IMR-90 (cell line): ENCODE measurements at regions not wholly inside any gene's neighbourhood (a gene's known extent, or its start where the extent isn't known, plus 50 kb on each side); places are given as distances from the start of the nearest gene placed in this dataset.

Source experiments
- ATAC-seq: fragments of 200-7000 bp; cut with Tn5 transposase; 2 replicates; pipeline ENCODE4 v1.9.1; 2020; ENCODE audit warnings: low read depth, mild to moderate bottlenecking, moderate library complexity
- BruUV-seq: library from RNA; stranded (reverse); fragments of 400-500 nt; replicated peaks from 2 replicates; lab custom pipeline; 2021; lab: Mats Ljungman, UMichigan
- CTCF ChIA-PET: fragments of 300-600 bp; formaldehyde crosslinking; extraction: SDS; loops from one replicate; lab custom pipeline; 2021; ENCODE audit warnings: antibody characterized with exemption; lab: Yijun Ruan, JAX
- POLR2A ChIA-PET: fragments of 300-600 bp; sonication (Branson Sonifier 250); formaldehyde crosslinking; loops from one replicate; lab custom pipeline; 2022; ENCODE audit warnings: antibody characterized with exemption; ENCODE audit not compliant: unreplicated experiment; lab: Charles Lee
- DNase-seq: peaks from one replicate; pipeline ENCODE4 v3.0.0; 2013
- H2AFZ ChIP-seq: replicated peaks from 2 replicates; pipeline ENCODE3; 2013; ENCODE audit warnings: low read length, mild to moderate bottlenecking; ENCODE audit not compliant: poor library complexity
- H2AK5ac ChIP-seq: 2 replicates; pipeline ENCODE4 v1.6.1; 2013; ENCODE audit warnings: low read depth, low read length, inconsistent platforms
- H2AK9ac ChIP-seq: replicated peaks from 2 replicates; pipeline ENCODE3; 2013; ENCODE audit warnings: mild to moderate bottlenecking, low read depth, low read length, moderate library complexity; ENCODE audit not compliant: poor library complexity
- H2BK120ac ChIP-seq: 2 replicates; pipeline ENCODE4 v1.6.1; 2013; ENCODE audit warnings: low read depth, low read length, inconsistent platforms
- H2BK15ac ChIP-seq: 3 replicates; pipeline ENCODE4 v1.6.1; 2013; ENCODE audit warnings: low read depth, low read length, inconsistent platforms
- H2BK20ac ChIP-seq: 2 replicates; pipeline ENCODE4 v1.6.1; 2013; ENCODE audit warnings: low read depth, mild to moderate bottlenecking, inconsistent platforms, low read length, moderate library complexity
- H2BK5ac ChIP-seq: 2 replicates; pipeline ENCODE4 v1.6.1; 2013; ENCODE audit warnings: mild to moderate bottlenecking, low read depth, low read length, inconsistent platforms; ENCODE audit not compliant: poor library complexity, severe bottlenecking
- H3K14ac ChIP-seq: replicated peaks from 2 replicates; pipeline ENCODE4 v1.6.1; 2013; ENCODE audit warnings: low read depth, low read length, inconsistent platforms
- H3K18ac ChIP-seq: 2 replicates; pipeline ENCODE4 v1.6.1; 2013; ENCODE audit warnings: low read depth, low read length, control low read depth
- H3K23ac ChIP-seq: 2 replicates; pipeline ENCODE4 v1.6.1; 2013; ENCODE audit warnings: low read depth, low read length, inconsistent platforms
- H3K27ac ChIP-seq: 2 replicates; pipeline ENCODE4 v1.5.1; 2013; ENCODE audit warnings: mild to moderate bottlenecking, control low read depth, low read length; ENCODE audit not compliant: insufficient read depth
- H3K27me3 ChIP-seq: 2 replicates; pipeline ENCODE4 v1.6.1; 2013; ENCODE audit warnings: low read length; ENCODE audit not compliant: control insufficient read depth, insufficient read depth
- H3K36me3 ChIP-seq: 2 replicates; pipeline ENCODE4 v1.6.1; 2013; ENCODE audit warnings: low read length, mixed read lengths; ENCODE audit not compliant: control insufficient read depth, insufficient read depth
- H3K4ac ChIP-seq: 2 replicates; pipeline ENCODE4 v1.6.1; 2013; ENCODE audit warnings: low read depth, low read length, inconsistent platforms
- H3K4me1 ChIP-seq: 2 replicates; pipeline ENCODE4 v1.6.1; 2013; ENCODE audit warnings: low read length, mixed read lengths; ENCODE audit not compliant: control insufficient read depth, insufficient read depth
- H3K4me2 ChIP-seq: 2 replicates; pipeline ENCODE4 v1.6.1; 2013; ENCODE audit warnings: low read depth, mild to moderate bottlenecking, control low read depth, low read length, moderate library complexity
- H3K4me3 ChIP-seq: 2 replicates; pipeline ENCODE4 v1.5.1; 2013; ENCODE audit warnings: low read depth, mild to moderate bottlenecking, control low read depth, low read length, moderate library complexity; ENCODE audit not compliant: insufficient read depth
- H3K56ac ChIP-seq: 2 replicates; pipeline ENCODE4 v1.6.1; 2013; ENCODE audit warnings: low read length, inconsistent platforms; ENCODE audit not compliant: insufficient read depth; ENCODE audit errors: extremely low read depth
- H3K79me1 ChIP-seq, 2 experiments: 2 replicates each; pipeline ENCODE4 v1.6.1; 2013; ENCODE audit warnings: low read length in 2 of 2, inconsistent platforms in 1 of 2, low read depth in 1 of 2
- H3K9ac ChIP-seq: 2 replicates; pipeline ENCODE4 v1.6.1; 2013; ENCODE audit warnings: low read depth, low read length, control low read depth
- H3K9me1 ChIP-seq: 2 replicates; pipeline ENCODE4 v1.6.1; 2013; ENCODE audit warnings: low read length, inconsistent platforms; ENCODE audit not compliant: insufficient read depth
- H3K9me3 ChIP-seq: 2 replicates; pipeline ENCODE4 v1.6.1; 2013; ENCODE audit warnings: low read length; ENCODE audit not compliant: control insufficient read depth, insufficient read depth
- H4K20me1 ChIP-seq: 2 replicates; pipeline ENCODE4 v1.6.1; 2013; ENCODE audit warnings: low read length, inconsistent platforms; ENCODE audit not compliant: insufficient read depth
- H4K5ac ChIP-seq: 2 replicates; pipeline ENCODE4 v1.6.1; 2013; ENCODE audit warnings: mild to moderate bottlenecking, low read depth, low read length, control low read depth
- H4K8ac ChIP-seq, 2 experiments: 2 replicates each; pipeline ENCODE4 v1.6.1; 2013; ENCODE audit warnings: low read depth in 2 of 2, low read length in 2 of 2, control low read depth in 1 of 2, inconsistent platforms in 1 of 2
- H4K91ac ChIP-seq: 2 replicates; pipeline ENCODE4 v1.6.1; 2013; ENCODE audit warnings: low read depth, low read length, inconsistent platforms; ENCODE audit not compliant: insufficient read depth
- BHLHE40 ChIP-seq: fragments of 150-350 bp; IDR thresholded peaks from 2 replicates; pipeline ENCODE4 v1.6.1; 2016; ENCODE audit warnings: mild to moderate bottlenecking, low read depth, low read length
- FOS ChIP-seq: fragments of 150-350 bp; IDR thresholded peaks from 2 replicates; pipeline ENCODE4 v1.6.1; 2016; ENCODE audit warnings: low read depth, low read length
- MAZ ChIP-seq: IDR thresholded peaks from 2 replicates; pipeline ENCODE4 v1.6.1; 2012; ENCODE audit warnings: low read depth, mild to moderate bottlenecking, low read length, improper control_type of control experiment, moderate library complexity, borderline replicate concordance
- MXI1 ChIP-seq: IDR thresholded peaks from 2 replicates; pipeline ENCODE4 v1.6.1; 2012; ENCODE audit warnings: low read depth, mild to moderate bottlenecking, low read length, moderate library complexity, borderline replicate concordance
- NFE2L2 ChIP-seq: fragments of 150-350 bp; IDR thresholded peaks from 2 replicates; pipeline ENCODE4 v1.6.1; 2016; ENCODE audit warnings: low read depth, mild to moderate bottlenecking, low read length
- POLR2A ChIP-seq: IDR thresholded peaks from 2 replicates; pipeline ENCODE4 v1.6.1; 2012; ENCODE audit warnings: mild to moderate bottlenecking, low read depth, low read length
- RCOR1 ChIP-seq: IDR thresholded peaks from 2 replicates; pipeline ENCODE4 v1.6.1; 2012; ENCODE audit warnings: mild to moderate bottlenecking, low read length, improper control_type of control experiment; ENCODE audit not compliant: insufficient replicate concordance
- RFX5 ChIP-seq: IDR thresholded peaks from 2 replicates; pipeline ENCODE4 v1.8.0; 2012; ENCODE audit warnings: low read depth, mild to moderate bottlenecking, low read length, moderate library complexity
- WGBS, 2 experiments: methylation state at CpG; one replicate each; pipeline versions ENCODE4 v1.1.5 to v1.1.7; 2013; ENCODE audit warnings: missing lambda C conversion rate in 2 of 2; ENCODE audit not compliant: insufficient read length in 1 of 2; ENCODE audit errors: extremely low coverage in 2 of 2; 5-methylcytosine and 5-hydroxymethylcytosine counted together
- dilution Hi-C: fragments of 300-500 bp; cut with HindIII; formaldehyde crosslinking; loops from one replicate; pipeline ENCODE4 v1.14.3; 2018; ENCODE audit warnings: low sequenced_read_pairs; ENCODE audit not compliant: unreplicated experiment
- in situ Hi-C: fragments of 300-500 bp; cut with MboI; formaldehyde crosslinking; loops from 3 replicates; pipeline ENCODE4 v1.14.3; 2019; ENCODE audit warnings: low sequenced_read_pairs, inconsistent platforms, mixed read lengths
- intact Hi-C: fragments of 100-400 bp; cut with micrococcal nuclease; formaldehyde crosslinking; loops from 2 replicates; pipeline ENCODE4 v1.10.0; 2022
- TF ChIP-seq, protein P1 (sequence below): fragments of 150-350 bp; IDR thresholded peaks from 2 replicates; pipeline ENCODE4 v1.6.1; 2017; ENCODE audit warnings: mild to moderate bottlenecking, antibody characterized with exemption, low read length, low read depth

DNA sequence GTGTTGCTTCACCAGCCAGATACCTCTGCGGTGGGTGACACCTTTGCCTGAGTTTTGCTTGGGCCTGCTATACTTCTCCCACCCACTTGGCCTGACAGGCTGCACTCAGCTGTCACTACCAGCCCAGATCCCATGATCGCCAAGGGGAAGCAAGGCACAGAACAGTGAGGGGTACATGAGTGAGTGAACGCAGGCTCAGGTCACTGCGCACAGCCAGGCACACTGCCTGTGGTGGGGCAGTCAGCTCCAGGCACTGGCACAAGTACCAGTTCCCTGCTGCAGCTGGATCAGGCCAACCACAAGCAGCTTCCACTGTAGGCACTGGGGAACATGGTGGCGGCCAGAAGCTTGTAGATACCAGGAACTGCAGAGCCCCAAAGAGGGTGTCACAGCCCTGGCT is 441.9 kb upstream of the GRM3 start:
- Histone ChIP-seq H2AFZ (no peak overlapping the region), H4K20me1 (no peaks in the 10 kb centered on the region), H3K18ac (no peak overlapping the region), H3K23ac (no peak overlapping the region), H4K5ac (no peak overlapping the region), H3K4me2 (no peak overlapping the region), H4K91ac (no peak overlapping the region), H3K9me3 (peaks cover 14% of the 10 kb centered on the region), H2BK20ac (no peak overlapping the region), H3K4me1 (no peaks in the 10 kb centered on the region), H3K56ac (no peak overlapping the region), H3K27me3 (no peaks in the 10 kb centered on the region), H3K9ac (no peak overlapping the region), H2AK9ac (no peak overlapping the region), H4K8ac (no peak overlapping the region), H2BK120ac (no peak overlapping the region), H3K79me1 (no peaks in the 10 kb centered on the region), H2BK15ac (no peak overlapping the region), H3K27ac (no peak overlapping the region), H3K14ac (no peak overlapping the region), H2AK5ac (no peak overlapping the region), H3K9me1 (no peaks in the 10 kb centered on the region), H3K4ac (no peak overlapping the region), H3K36me3 (no peaks in the 10 kb centered on the region), H3K4me3 (no peak overlapping the region), H2BK5ac (no peak overlapping the region)
- intact Hi-C loops: no loop called here
- DNase-seq (no peak), ATAC-seq (no peak)
- ChIA-PET CTCF (no interaction called here), POLR2A (no interaction called here)
- in situ Hi-C loops: no loop called here
- WGBS, 2 experiments: no CpG with 5 or more reads among the region's 5 CpGs
- no TSS peak for BruUV-seq
- TF ChIP-seq FOS: no peak
- no peak for TF ChIP-seq RCOR1
- no peak for TF ChIP-seq BHLHE40
- TF ChIP-seq, protein P1, sequence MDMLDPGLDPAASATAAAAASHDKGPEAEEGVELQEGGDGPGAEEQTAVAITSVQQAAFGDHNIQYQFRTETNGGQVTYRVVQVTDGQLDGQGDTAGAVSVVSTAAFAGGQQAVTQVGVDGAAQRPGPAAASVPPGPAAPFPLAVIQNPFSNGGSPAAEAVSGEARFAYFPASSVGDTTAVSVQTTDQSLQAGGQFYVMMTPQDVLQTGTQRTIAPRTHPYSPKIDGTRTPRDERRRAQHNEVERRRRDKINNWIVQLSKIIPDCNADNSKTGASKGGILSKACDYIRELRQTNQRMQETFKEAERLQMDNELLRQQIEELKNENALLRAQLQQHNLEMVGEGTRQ: no peak
- no peak for TF ChIP-seq MAZ
- TF ChIP-seq POLR2A: no peak
- no peak for TF ChIP-seq NFE2L2
- no peak for TF ChIP-seq MXI1
- no peak for TF ChIP-seq RFX5
- dilution Hi-C loops: no loop called here
